SK-N-MC (cell line): ENCODE measurements at regions not wholly inside any gene's neighbourhood (a gene's known extent, or its start where the extent isn't known, plus 50 kb on each side); places are given as distances from the start of the nearest gene placed in this dataset.

ENCODE experiments used
- DNase-seq: peaks from one replicate; pipeline ENCODE4 v3.0.0-alpha.2; 2011; ENCODE audit warnings: low read depth, low spot score
- H3K27ac ChIP-seq: fragments of 200-600 bp; sonication (generic); 2 replicates; pipeline ENCODE4 v1.5.1; 2016; ENCODE audit warnings: mixed run types
- H3K36me3 ChIP-seq: fragments of 200-600 bp; sonication (generic); 2 replicates; pipeline ENCODE4 v1.6.1; 2017; ENCODE audit warnings: antibody characterized with exemption, low read length, mixed read lengths; ENCODE audit not compliant: insufficient read depth
- H3K4me3 ChIP-seq: fragments of 200-600 bp; sonication (generic); 2 replicates; pipeline ENCODE4 v1.5.1; 2016
- H3K9ac ChIP-seq: fragments of 200-600 bp; sonication (generic); 2 replicates; pipeline ENCODE4 v1.8.0; 2017; ENCODE audit warnings: mixed run types, mixed read lengths; ENCODE audit not compliant: insufficient read length
- H3K9me3 ChIP-seq: fragments of 200-600 bp; sonication (generic); 2 replicates; pipeline ENCODE4 v1.6.1; 2017; ENCODE audit warnings: low read depth, mild to moderate bottlenecking, antibody characterized with exemption, low read length, moderate library complexity, mixed read lengths
- EZH2 ChIP-seq: fragments of 200-600 bp; sonication (generic); IDR thresholded peaks from one replicate; pipeline ENCODE4 v1.6.1; 2017; ENCODE audit warnings: antibody characterized with exemption
- FOXP2 ChIP-seq: optimal IDR thresholded peaks from 2 replicates; pipeline ENCODE3; 2011; ENCODE audit warnings: mild to moderate bottlenecking, moderate library complexity; ENCODE audit not compliant: insufficient read depth; ENCODE audit errors: extremely low read length, control extremely low read depth
- POLR2AphosphoS5 ChIP-seq: IDR thresholded peaks from 2 replicates; pipeline ENCODE4 v1.6.1; 2012; ENCODE audit warnings: mild to moderate bottlenecking, low read depth, low read length, borderline replicate concordance

GRCh38 chr5:20370061-20370460 is 382.1 kb upstream of the CDH18 start:
- Histone ChIP-seq H3K9ac (no peak overlapping the region), H3K27ac (no peak overlapping the region), H3K9me3 (no peaks in the 10 kb centered on the region), H3K36me3 (no peaks in the 10 kb centered on the region), H3K4me3 (no peak overlapping the region)
- no peak for DNase-seq
- no peak for TF ChIP-seq FOXP2
- TF ChIP-seq POLR2AphosphoS5, result no peak
- no peak for TF ChIP-seq EZH2

- Histone ChIP-seq H3K4me3 (no peak overlapping the region), H3K9ac (no peak overlapping the region), H3K36me3 (no peaks in the 10 kb centered on the region), H3K27ac (no peak overlapping the region), H3K9me3 (no peaks in the 10 kb centered on the region)
- TF ChIP-seq EZH2 (no peak), POLR2AphosphoS5 (no peak), FOXP2 (no peak)
- no peak for DNase-seq
These were observed 381.5 kb upstream of the CDH18 start for GRCh38 chr5:20369518-20369885.

- Histone ChIP-seq H3K9ac (no peak overlapping the region), H3K27ac (no peak overlapping the region), H3K9me3 (no peaks in the 10 kb centered on the region), H3K4me3 (no peak overlapping the region), H3K36me3 (no peaks in the 10 kb centered on the region)
- no peak for DNase-seq
- no peak for TF ChIP-seq POLR2AphosphoS5
- TF ChIP-seq FOXP2, result no peak
- TF ChIP-seq EZH2, result no peak
These were observed 380.8 kb upstream of the CDH18 start for GRCh38 chr5:20368571-20369517.

- no peak for TF ChIP-seq EZH2
- no peak for TF ChIP-seq POLR2AphosphoS5
- TF ChIP-seq FOXP2, result no peak
- no peak overlapping the region for H3K27ac ChIP-seq
- H3K9me3 ChIP-seq, result no peaks in the 10 kb centered on the region
- H3K9ac ChIP-seq, result no peak overlapping the region
- no peak overlapping the region for H3K4me3 ChIP-seq
- no peaks in the 10 kb centered on the region for H3K36me3 ChIP-seq
- no peak for DNase-seq
These were observed 379.2 kb upstream of the CDH18 start for GRCh38 chr5:20367178-20367577.

- DNase-seq, result no peak
- TF ChIP-seq EZH2, result no peak
- no peak for TF ChIP-seq POLR2AphosphoS5
- no peak for TF ChIP-seq FOXP2
- H3K9ac ChIP-seq, result no peak overlapping the region
- no peak overlapping the region for H3K27ac ChIP-seq
- no peak overlapping the region for H3K4me3 ChIP-seq
- no peaks in the 10 kb centered on the region for H3K9me3 ChIP-seq
- H3K36me3 ChIP-seq, result no peaks in the 10 kb centered on the region
These were observed 372.3 kb upstream of the CDH18 start for GRCh38 chr5:20360263-20360662.

GRCh38 chr5:20359377-20359776 is 371.4 kb upstream of the CDH18 start:
- no peak overlapping the region for H3K27ac ChIP-seq
- H3K9ac ChIP-seq, result no peak overlapping the region
- DNase-seq, result no peak
- no peaks in the 10 kb centered on the region for H3K9me3 ChIP-seq
- H3K4me3 ChIP-seq, result no peak overlapping the region
- TF ChIP-seq POLR2AphosphoS5 (no peak), EZH2 (no peak)
- no peaks in the 10 kb centered on the region for H3K36me3 ChIP-seq

- H3K9ac ChIP-seq, result no peak overlapping the region
- no peaks in the 10 kb centered on the region for H3K9me3 ChIP-seq
- TF ChIP-seq EZH2 (no peak), FOXP2 (no peak)
- H3K27ac ChIP-seq, result no peak overlapping the region
- no peaks in the 10 kb centered on the region for H3K36me3 ChIP-seq
- no peak for DNase-seq
- H3K4me3 ChIP-seq, result no peak overlapping the region
These were observed 365.5 kb upstream of the CDH18 start for GRCh38 chr5:20353499-20353898.

- TF ChIP-seq EZH2, result no peak
- no peak for TF ChIP-seq FOXP2
- TF ChIP-seq POLR2AphosphoS5, result no peak
- H3K9me3 ChIP-seq, result no peaks in the 10 kb centered on the region
- H3K9ac ChIP-seq, result no peak overlapping the region
- H3K4me3 ChIP-seq, result no peak overlapping the region
- no peak for DNase-seq
- H3K36me3 ChIP-seq, result no peaks in the 10 kb centered on the region
- H3K27ac ChIP-seq, result no peak overlapping the region
These were observed 363.8 kb upstream of the CDH18 start for GRCh38 chr5:20351849-20352248.

GRCh38 chr5:20348321-20348720 is 360.3 kb upstream of the CDH18 start:
- Histone ChIP-seq H3K27ac (no peak overlapping the region), H3K9ac (no peak overlapping the region), H3K9me3 (no peaks in the 10 kb centered on the region), H3K4me3 (no peak overlapping the region), H3K36me3 (no peaks in the 10 kb centered on the region)
- TF ChIP-seq EZH2 (no peak), FOXP2 (no peak), POLR2AphosphoS5 (no peak)
- no peak for DNase-seq
